Natural killer cell (primary cell): ENCODE measurements at regions not wholly inside any gene's neighbourhood (a gene's known extent, or its start where the extent isn't known, plus 50 kb on each side); places are given as distances from the start of the nearest gene placed in this dataset.
"Not testable (repeated sequence)": the region's sequence is repeated elsewhere in the genome, so short reads cannot be mapped to it uniquely, and the experiment has no call there.

Source experiments
- ATAC-seq, 3 donors: fragments of 150-1000 bp in 2 of 3; fragments of 200-7000 bp in 1 of 3; cut with Tn5 transposase; 1 replicate in 1 of 3; 2 replicates in 2 of 3; pipeline ENCODE4 v1.10.0; 2021; ENCODE audit warnings: mild to moderate bottlenecking in 2 of 3, moderate library complexity in 2 of 3
- DNase-seq, 2 donors: peaks; one replicate each; pipeline versions ENCODE4 v3.0.0 to v3.0.0-alpha.2; 2013 to 2021; ENCODE audit warnings: mixed read lengths in 1 of 2
- H3K27ac ChIP-seq: one replicate; pipeline ENCODE4 v1.5.1; 2013; ENCODE audit warnings: mild to moderate bottlenecking, low read length
- H3K27me3 ChIP-seq: one replicate; pipeline ENCODE4 v1.6.1; 2013; ENCODE audit warnings: low read length; ENCODE audit not compliant: control insufficient read depth, insufficient read depth
- H3K36me3 ChIP-seq: one replicate; pipeline ENCODE4 v1.6.1; 2013; ENCODE audit warnings: low read length; ENCODE audit not compliant: control insufficient read depth, insufficient read depth
- H3K4me1 ChIP-seq: one replicate; pipeline ENCODE4 v1.6.1; 2013; ENCODE audit warnings: low read length; ENCODE audit not compliant: control insufficient read depth, insufficient read depth
- H3K4me3 ChIP-seq: one replicate; pipeline ENCODE4 v1.5.1; 2013; ENCODE audit warnings: low read length
- H3K9me3 ChIP-seq: one replicate; pipeline ENCODE4 v1.6.1; 2013; ENCODE audit warnings: low read length; ENCODE audit not compliant: control insufficient read depth, insufficient read depth
- H3K27ac Mint-ChIP-seq, 2 donors: one replicate each; pipeline ENCODE4 v1.8.0; 2022; ENCODE audit warnings: mild to moderate bottlenecking in 2 of 2, mixed read lengths in 2 of 2, moderate library complexity in 1 of 2
- H3K27me3 Mint-ChIP-seq, 2 donors: one replicate each; pipeline ENCODE4 v1.8.0; 2022; ENCODE audit warnings: low read depth in 2 of 2, mixed read lengths in 2 of 2
- H3K36me3 Mint-ChIP-seq: one replicate; pipeline ENCODE4 v1.8.0; 2022; ENCODE audit warnings: mixed read lengths
- H3K4me1 Mint-ChIP-seq, 2 donors: one replicate each; pipeline ENCODE4 v1.8.0; 2022; ENCODE audit warnings: mixed read lengths in 2 of 2
- H3K4me3 Mint-ChIP-seq: one replicate; pipeline ENCODE4 v1.8.0; 2022; ENCODE audit warnings: mild to moderate bottlenecking, moderate library complexity, mixed read lengths
- H3K9me3 Mint-ChIP-seq, 2 donors: one replicate each; pipeline ENCODE4 v1.8.0; 2022; ENCODE audit warnings: mixed read lengths in 2 of 2
- CTCF ChIP-seq: fragments of 200-600 bp; IDR thresholded peaks from one replicate; pipeline ENCODE4 v1.8.0; 2022; ENCODE audit warnings: antibody characterized with exemption
- WGBS: methylation state at CpG from one replicate; pipeline ENCODE4 v1.1.7; 2013; ENCODE audit warnings: missing lambda C conversion rate; ENCODE audit not compliant: insufficient coverage; 5-methylcytosine and 5-hydroxymethylcytosine counted together
- intact Hi-C: fragments of 100-400 bp; cut with micrococcal nuclease; formaldehyde crosslinking; loops from one replicate; pipeline ENCODE4 v1.14.2; 2022

- Mint-ChIP-seq H3K27me3 (no peaks in the 10 kb centered on the region), H3K9me3 (no peaks in the 10 kb centered on the region), H3K4me3 (no peak overlapping the region), H3K27ac (no peak overlapping the region), H3K4me1 (peaks cover 0 to 7% of the 10 kb centered on the region in 2 donors), H3K36me3 (no peaks in the 10 kb centered on the region)
- H3K4me1 ChIP-seq = no peaks in the 10 kb centered on the region
- no peak for TF ChIP-seq CTCF
- no peaks in the 10 kb centered on the region for H3K9me3 ChIP-seq
- DNase-seq (no peak), ATAC-seq (no peak)
- intact Hi-C loops = no loop called here
- no peak overlapping the region for H3K27ac ChIP-seq
- no peaks in the 10 kb centered on the region for H3K27me3 ChIP-seq
- WGBS = 90% methylated on average over 2 of the region's 3 CpGs
- no peak overlapping the region for H3K4me3 ChIP-seq
- H3K36me3 ChIP-seq = no peaks in the 10 kb centered on the region
These were observed 53.3 kb downstream of the SOD2 start for GRCh38 chr6:159639721-159640120.

- no peaks in the 10 kb centered on the region for H3K4me1 ChIP-seq
- no peaks in the 10 kb centered on the region for H3K27me3 ChIP-seq
- H3K27ac ChIP-seq = no peak overlapping the region
- no peaks in the 10 kb centered on the region for H3K9me3 ChIP-seq
- ATAC-seq = no peak
- intact Hi-C loops = no loop called here
- H3K4me1 Mint-ChIP-seq = no peaks in the 10 kb centered on the region
- no peaks in the 10 kb centered on the region for H3K36me3 Mint-ChIP-seq
- no peaks in the 10 kb centered on the region for H3K27me3 Mint-ChIP-seq
- no peak for TF ChIP-seq CTCF
- WGBS = 88% methylated on average over 3 of the region's 5 CpGs
- H3K9me3 Mint-ChIP-seq = no peaks in the 10 kb centered on the region
- no peak overlapping the region for H3K27ac Mint-ChIP-seq
- no peaks in the 10 kb centered on the region for H3K36me3 ChIP-seq
- no peak overlapping the region for H3K4me3 ChIP-seq
- DNase-seq = no peak
- H3K4me3 Mint-ChIP-seq = no peak overlapping the region
These were observed 59.8 kb downstream of the SOD2 start for GRCh38 chr6:159633196-159633595.

- Histone ChIP-seq H3K4me1 (no peaks in the 10 kb centered on the region), H3K9me3 (no peaks in the 10 kb centered on the region), H3K27ac (no peak overlapping the region), H3K27me3 (no peaks in the 10 kb centered on the region), H3K4me3 (no peak overlapping the region), H3K36me3 (no peaks in the 10 kb centered on the region)
- no peak for DNase-seq
- H3K27ac Mint-ChIP-seq = no peak overlapping the region
- intact Hi-C loops = no loop called here
- no peaks in the 10 kb centered on the region for H3K27me3 Mint-ChIP-seq
- no peak overlapping the region for H3K4me3 Mint-ChIP-seq
- no peak for TF ChIP-seq CTCF
- WGBS = 96% methylated on average over 4 of the region's 5 CpGs
- no peaks in the 10 kb centered on the region for H3K4me1 Mint-ChIP-seq
- no peak for ATAC-seq
- H3K36me3 Mint-ChIP-seq = no peaks in the 10 kb centered on the region
- H3K9me3 Mint-ChIP-seq = no peaks in the 10 kb centered on the region
These were observed 61.2 kb downstream of the SOD2 start for GRCh38 chr6:159631886-159632285.

DNA sequence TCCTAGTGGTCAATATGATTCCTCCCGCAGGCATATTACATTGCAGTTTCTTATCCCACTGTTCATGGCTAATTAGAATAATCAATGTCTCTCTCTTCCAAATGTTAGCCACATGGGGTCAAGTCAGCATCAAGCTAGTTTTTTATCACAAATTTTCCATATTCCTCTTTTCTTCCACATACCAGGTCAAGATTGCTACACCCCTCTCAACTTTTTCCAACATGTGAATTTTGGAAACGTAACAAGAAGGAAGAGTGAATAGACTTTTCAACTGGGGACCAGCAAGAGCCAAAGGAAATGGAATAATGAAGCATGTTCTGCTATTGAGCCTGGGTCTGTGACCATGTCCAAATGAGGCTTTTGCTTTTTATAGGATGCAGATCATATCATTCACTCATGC lies 65.1 kb downstream of the SOD2 start:
- ATAC-seq (no peak), DNase-seq (no peak)
- Mint-ChIP-seq H3K27ac (no peak overlapping the region), H3K27me3 (no peaks in the 10 kb centered on the region), H3K4me3 (no peak overlapping the region), H3K36me3 (no peaks in the 10 kb centered on the region), H3K9me3 (no peaks in the 10 kb centered on the region), H3K4me1 (no peaks in the 10 kb centered on the region)
- no peak for TF ChIP-seq CTCF
- Histone ChIP-seq H3K4me1 (no peaks in the 10 kb centered on the region), H3K27ac (no peak overlapping the region), H3K27me3 (no peaks in the 10 kb centered on the region), H3K36me3 (no peaks in the 10 kb centered on the region), H3K4me3 (no peak overlapping the region), H3K9me3 (no peaks in the 10 kb centered on the region)
- WGBS = 88% methylated on average over 2 of the region's 2 CpGs
- intact Hi-C loops = no loop called here

DNA sequence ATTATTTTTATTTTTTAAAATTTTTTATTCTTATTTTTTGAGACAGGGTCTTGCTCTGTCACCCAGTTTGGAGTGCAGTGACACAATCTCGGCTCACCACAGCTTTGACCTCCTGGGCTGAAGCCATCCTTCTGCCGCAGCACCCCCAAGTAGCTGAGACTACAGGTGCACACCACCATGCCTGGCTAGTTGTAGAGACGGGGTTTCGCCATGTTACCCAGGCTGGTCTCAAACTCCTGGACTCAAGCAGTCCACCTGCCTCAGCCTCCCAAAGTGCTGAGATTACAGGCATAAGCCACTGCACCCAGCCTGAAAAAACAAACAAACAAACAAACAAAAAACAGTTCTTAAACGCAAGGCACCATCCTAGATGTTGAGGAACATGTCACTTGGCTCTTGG lies 66.5 kb downstream of the SOD2 start:
- H3K4me1 ChIP-seq, H3K27me3 Mint-ChIP-seq, H3K9me3 Mint-ChIP-seq, H3K27ac ChIP-seq, H3K36me3 Mint-ChIP-seq, DNase-seq, H3K4me3 ChIP-seq, H3K4me3 Mint-ChIP-seq, H3K27me3 ChIP-seq, H3K27ac Mint-ChIP-seq, ATAC-seq, H3K36me3 ChIP-seq, H3K9me3 ChIP-seq, H3K4me1 Mint-ChIP-seq, intact Hi-C loops: not testable (repeated sequence)
- WGBS = 93% methylated on average over 5 of the region's 5 CpGs
